ENCODE measurements at regions not wholly inside any gene's neighbourhood (a gene's known extent, or its start where the extent isn't known, plus 50 kb on each side); places are given as distances from the start of the nearest gene placed in this dataset.

- H3K27me3 ChIP-seq (ENCODE audit: insufficient read depth, low read length): peaks cover 3% of the 10 kb centered on the region
- no peak for TF ChIP-seq CTCF (IDR thresholded peaks at IDR 0.05; ENCODE audit: extremely low read depth, low read depth, low read length)
- no peaks in the 10 kb centered on the region for H3K36me3 ChIP-seq (ENCODE audit: insufficient read depth, low read length)
- H2AFZ ChIP-seq (ENCODE audit: low read length): no peak overlapping the region
- no peak overlapping the region for H3K27ac ChIP-seq (ENCODE audit: low read depth, low read length)
- H3K9me3 ChIP-seq (ENCODE audit: low read depth, low read length): peaks cover 5% of the 10 kb centered on the region
- no peak for DNase-seq (ENCODE audit: insufficient read length, low spot score, missing footprints)
- no peaks in the 10 kb centered on the region for H3K79me2 ChIP-seq (ENCODE audit: insufficient read depth, low read length)
- H3K4me1 ChIP-seq (ENCODE audit: insufficient read depth, low read length): no peaks in the 10 kb centered on the region
- no peak overlapping the region for H3K4me3 ChIP-seq (ENCODE audit: insufficient read depth, low read length)
- no peak overlapping the region for H3K4me2 ChIP-seq (ENCODE audit: insufficient read depth, low read length)
- no peaks in the 10 kb centered on the region for H4K20me1 ChIP-seq (ENCODE audit: insufficient read depth, low read length)
Observed at GRCh38 chr9:96038914-96039313, 163.4 kb downstream of the ERCC6L2 start.

- H3K27ac ChIP-seq (ENCODE audit: low read depth, low read length): no peak overlapping the region
- no peak for DNase-seq (ENCODE audit: insufficient read length, low spot score, missing footprints)
- no peaks in the 10 kb centered on the region for H3K79me2 ChIP-seq (ENCODE audit: insufficient read depth, low read length)
Observed at GRCh38 chr9:96038271-96038670, 162.8 kb downstream of the ERCC6L2 start.

GRCh38 chr9:96034553-96035122, 159.1 kb downstream of the ERCC6L2 start:
- no peaks in the 10 kb centered on the region for H3K4me1 ChIP-seq (ENCODE audit: insufficient read depth, low read length)
- no peaks in the 10 kb centered on the region for H4K20me1 ChIP-seq (ENCODE audit: insufficient read depth, low read length)
- DNase-seq (ENCODE audit: insufficient read length, low spot score, missing footprints): no peak
- H2AFZ ChIP-seq (ENCODE audit: low read length): no peak overlapping the region
- no peak for TF ChIP-seq CTCF (IDR thresholded peaks at IDR 0.05; ENCODE audit: extremely low read depth, low read depth, low read length)
- H3K79me2 ChIP-seq (ENCODE audit: insufficient read depth, low read length): no peaks in the 10 kb centered on the region
- H3K27ac ChIP-seq (ENCODE audit: low read depth, low read length): no peak overlapping the region
- H3K9me3 ChIP-seq (ENCODE audit: low read depth, low read length): peaks cover 5% of the 10 kb centered on the region
- H3K27me3 ChIP-seq (ENCODE audit: insufficient read depth, low read length): peaks cover 6% of the 10 kb centered on the region
- no peak overlapping the region for H3K4me2 ChIP-seq (ENCODE audit: insufficient read depth, low read length)
- no peak overlapping the region for H3K4me3 ChIP-seq (ENCODE audit: insufficient read depth, low read length)
- H3K36me3 ChIP-seq (ENCODE audit: insufficient read depth, low read length): no peaks in the 10 kb centered on the region

More at GRCh38 chr9:96038271-96038670, 162.8 kb downstream of the ERCC6L2 start:
- no peak for TF ChIP-seq CTCF (IDR thresholded peaks at IDR 0.05; ENCODE audit: extremely low read depth, low read depth, low read length)
- H4K20me1 ChIP-seq (ENCODE audit: insufficient read depth, low read length): no peaks in the 10 kb centered on the region
- peaks cover 5% of the 10 kb centered on the region for H3K9me3 ChIP-seq (ENCODE audit: low read depth, low read length)
- no peaks in the 10 kb centered on the region for H3K36me3 ChIP-seq (ENCODE audit: insufficient read depth, low read length)
- no peak overlapping the region for H3K4me2 ChIP-seq (ENCODE audit: insufficient read depth, low read length)
- no peak overlapping the region for H2AFZ ChIP-seq (ENCODE audit: low read length)
- peaks cover 3% of the 10 kb centered on the region for H3K27me3 ChIP-seq (ENCODE audit: insufficient read depth, low read length)
- H3K4me3 ChIP-seq (ENCODE audit: insufficient read depth, low read length): no peak overlapping the region
- no peaks in the 10 kb centered on the region for H3K4me1 ChIP-seq (ENCODE audit: insufficient read depth, low read length)

- TF ChIP-seq CTCF (IDR thresholded peaks at IDR 0.05; ENCODE audit: extremely low read depth, low read depth, low read length): no peak
- Histone ChIP-seq H3K4me1 (ENCODE audit: insufficient read depth, low read length) (no peaks in the 10 kb centered on the region), H3K4me2 (ENCODE audit: insufficient read depth, low read length) (no peak overlapping the region), H3K27me3 (ENCODE audit: insufficient read depth, low read length) (peaks cover 8% of the 10 kb centered on the region), H3K4me3 (ENCODE audit: insufficient read depth, low read length) (no peak overlapping the region), H3K9me3 (ENCODE audit: low read depth, low read length) (peaks cover 1% of the 10 kb centered on the region), H3K36me3 (ENCODE audit: insufficient read depth, low read length) (no peaks in the 10 kb centered on the region), H3K79me2 (ENCODE audit: insufficient read depth, low read length) (no peaks in the 10 kb centered on the region), H4K20me1 (ENCODE audit: insufficient read depth, low read length) (no peaks in the 10 kb centered on the region), H3K27ac (ENCODE audit: low read depth, low read length) (no peak overlapping the region), H2AFZ (ENCODE audit: low read length) (no peak overlapping the region)
- DNase-seq (ENCODE audit: insufficient read length, low spot score, missing footprints): no peak
Observed at GRCh38 chr9:96033896-96034295, 158.4 kb downstream of the ERCC6L2 start.
